H9 (cell line): ENCODE measurements at regions not wholly inside any gene's neighbourhood (a gene's known extent, or its start where the extent isn't known, plus 50 kb on each side); places are given as distances from the start of the nearest gene placed in this dataset.

ENCODE experiments used
- DNase-seq: peaks from one replicate; pipeline ENCODE4 v3.0.0-alpha.2; 2017
- H2AFZ ChIP-seq: one replicate; pipeline ENCODE4 v1.6.1; 2013; ENCODE audit warnings: mild to moderate bottlenecking, low read length, control low read depth, moderate library complexity
- H2AK5ac ChIP-seq: 2 replicates; pipeline ENCODE4 v1.6.1; 2013; ENCODE audit warnings: low read length, control low read depth, mixed read lengths; ENCODE audit not compliant: insufficient read length
- H2BK120ac ChIP-seq: one replicate; pipeline ENCODE4 v1.6.1; 2013; ENCODE audit warnings: low read depth, mild to moderate bottlenecking, low read length, control low read depth, inconsistent platforms; ENCODE audit not compliant: poor library complexity, severe bottlenecking
- H2BK12ac ChIP-seq: 2 replicates; pipeline ENCODE4 v1.6.1; 2013; ENCODE audit warnings: low read length, control low read depth, mixed read lengths, low read depth; ENCODE audit not compliant: insufficient read length
- H2BK15ac ChIP-seq: 2 replicates; pipeline ENCODE4 v1.6.1; 2013; ENCODE audit warnings: low read depth, low read length, control low read depth
- H2BK20ac ChIP-seq: one replicate; pipeline ENCODE4 v1.6.1; 2013; ENCODE audit warnings: low read depth, mild to moderate bottlenecking, low read length, control low read depth, inconsistent platforms; ENCODE audit not compliant: poor library complexity, severe bottlenecking
- H2BK5ac ChIP-seq: 2 replicates; pipeline ENCODE4 v1.6.1; 2013; ENCODE audit warnings: low read length, control low read depth, mixed read lengths; ENCODE audit not compliant: insufficient read length
- H3K14ac ChIP-seq: 2 replicates; pipeline ENCODE4 v1.6.1; 2013; ENCODE audit warnings: low read length, control low read depth; ENCODE audit not compliant: insufficient read depth
- H3K18ac ChIP-seq: 2 replicates; pipeline ENCODE4 v1.6.1; 2013; ENCODE audit warnings: low read depth, mild to moderate bottlenecking, mixed read lengths, low read length, control low read depth; ENCODE audit not compliant: insufficient read length
- H3K23ac ChIP-seq: 2 replicates; pipeline ENCODE4 v1.6.1; 2013; ENCODE audit warnings: low read length, control low read depth, mixed read lengths, low read depth; ENCODE audit not compliant: insufficient read length
- H3K23me2 ChIP-seq: 2 replicates; pipeline ENCODE4 v1.6.1; 2013; ENCODE audit warnings: low read depth, mild to moderate bottlenecking, mixed read lengths, low read length, control low read depth; ENCODE audit not compliant: insufficient read length, poor library complexity, severe bottlenecking
- H3K27ac ChIP-seq: 2 replicates; pipeline ENCODE4 v1.5.1; 2013; ENCODE audit warnings: low read length, control low read depth, mixed read lengths, low read depth; ENCODE audit not compliant: insufficient read length
- H3K27me3 ChIP-seq: 2 replicates; pipeline ENCODE4 v1.6.1; 2013; ENCODE audit warnings: low read length, control low read depth, inconsistent platforms; ENCODE audit not compliant: insufficient read depth
- H3K4ac ChIP-seq: 2 replicates; pipeline ENCODE4 v1.6.1; 2013; ENCODE audit warnings: low read depth, mild to moderate bottlenecking, control low read depth, inconsistent platforms, low read length, moderate library complexity
- H3K4me1 ChIP-seq: 2 replicates; pipeline ENCODE4 v1.6.1; 2013; ENCODE audit warnings: low read length, control low read depth, inconsistent platforms; ENCODE audit not compliant: insufficient read depth
- H3K4me2 ChIP-seq: 2 replicates; pipeline ENCODE4 v1.6.1; 2013; ENCODE audit warnings: low read length, control low read depth, mixed read lengths; ENCODE audit not compliant: insufficient read length, insufficient read depth
- H3K56ac ChIP-seq: 2 replicates; pipeline ENCODE4 v1.6.1; 2013; ENCODE audit warnings: low read depth, mild to moderate bottlenecking, mixed read lengths, low read length, control low read depth; ENCODE audit not compliant: insufficient read length
- H3K79me1 ChIP-seq: 2 replicates; pipeline ENCODE4 v1.6.1; 2013; ENCODE audit warnings: low read depth, mild to moderate bottlenecking, moderate library complexity, low read length, control low read depth, inconsistent platforms; ENCODE audit not compliant: insufficient read depth, poor library complexity, severe bottlenecking
- H3K79me2 ChIP-seq: 2 replicates; pipeline ENCODE4 v1.6.1; 2013; ENCODE audit warnings: low read length, control low read depth, inconsistent platforms; ENCODE audit not compliant: insufficient read depth
- H3K9ac ChIP-seq: 2 replicates; pipeline ENCODE4 v1.6.1; 2013; ENCODE audit warnings: low read length, control low read depth, mixed read lengths; ENCODE audit not compliant: insufficient read length; ENCODE audit errors: extremely low read depth
- H3K9me3 ChIP-seq: one replicate; pipeline ENCODE4 v1.6.1; 2013; ENCODE audit warnings: low read depth, low read length, inconsistent platforms; ENCODE audit not compliant: control insufficient read depth
- H3T11ph ChIP-seq: one replicate; pipeline ENCODE4 v1.6.1; 2013; ENCODE audit warnings: mild to moderate bottlenecking, low read length, control low read depth, inconsistent platforms
- H4K20me1 ChIP-seq: one replicate; pipeline ENCODE4 v1.6.1; 2013; ENCODE audit not compliant: control insufficient read depth, insufficient read length, insufficient read depth
- H4K5ac ChIP-seq: 2 replicates; pipeline ENCODE4 v1.6.1; 2013; ENCODE audit warnings: low read depth, mild to moderate bottlenecking, mixed read lengths, low read length, control low read depth; ENCODE audit not compliant: insufficient read length
- H4K8ac ChIP-seq: replicated peaks from 2 replicates; pipeline ENCODE4 v1.6.1; 2013; ENCODE audit warnings: low read length, control low read depth, mixed read lengths, low read depth; ENCODE audit not compliant: insufficient read length
- H4K91ac ChIP-seq: 2 replicates; pipeline ENCODE4 v1.6.1; 2013; ENCODE audit warnings: low read depth, mild to moderate bottlenecking, moderate library complexity, mixed read lengths, low read length, control low read depth; ENCODE audit not compliant: insufficient read length
- H3K27ac Mint-ChIP-seq, 3 experiments: 2 replicates in 2 of 3; 3 replicates in 1 of 3; pipeline ENCODE4 v1.8.0; 2020 to 2021; ENCODE audit warnings: mixed read lengths in 3 of 3, mild to moderate bottlenecking in 1 of 3, moderate library complexity in 1 of 3
- H3K27me3 Mint-ChIP-seq: 2 replicates; pipeline ENCODE4 v1.8.0; 2021; ENCODE audit warnings: low read depth, mild to moderate bottlenecking, moderate library complexity, mixed read lengths
- H3K36me3 Mint-ChIP-seq, 3 experiments: 2 replicates in 2 of 3; 3 replicates in 1 of 3; pipeline ENCODE4 v1.8.0; 2020 to 2021; ENCODE audit warnings: low read depth in 3 of 3, mixed read lengths in 3 of 3; ENCODE audit not compliant: insufficient read depth in 1 of 3
- H3K4me1 Mint-ChIP-seq, 2 experiments: 2 replicates each; pipeline ENCODE4 v1.8.0; 2020; ENCODE audit warnings: mixed read lengths in 2 of 2
- H3K4me3 Mint-ChIP-seq, 2 experiments: 2 replicates in 1 of 2; 3 replicates in 1 of 2; pipeline ENCODE4 v1.8.0; 2020 to 2021; ENCODE audit warnings: mild to moderate bottlenecking in 2 of 2, mixed read lengths in 2 of 2, moderate library complexity in 1 of 2
- H3K9me3 Mint-ChIP-seq, 2 experiments: 2 replicates in 1 of 2; 3 replicates in 1 of 2; pipeline ENCODE4 v1.8.0; 2020; ENCODE audit warnings: mild to moderate bottlenecking in 2 of 2, mixed read lengths in 2 of 2, moderate library complexity in 1 of 2
- CTCF ChIP-seq: fragments of 200-600 bp; sonication (generic); conservative IDR thresholded peaks from 3 replicates; pipeline ENCODE4 v1.8.0; 2021; ENCODE audit warnings: antibody characterized with exemption, mild to moderate bottlenecking
- WGBS: extraction: QIAGEN DNeasy Blood & Tissue Kit; methylation state at CpG from one replicate; pipeline ENCODE4 v1.1.7; 2013; ENCODE audit warnings: missing lambda C conversion rate, low lambda C conversion rate, mixed read lengths; ENCODE audit not compliant: insufficient read length; ENCODE audit errors: extremely low coverage; 5-methylcytosine and 5-hydroxymethylcytosine counted together

GRCh38 chr22:49357661-49358440 is 469.8 kb downstream of the BRD1 start:
- no peak overlapping the region for H2BK15ac ChIP-seq
- H4K20me1 ChIP-seq, result no peaks in the 10 kb centered on the region
- no peak for DNase-seq
- Mint-ChIP-seq H3K27me3 (peaks cover 8% of the 10 kb centered on the region), H3K27ac (no peak overlapping the region), H3K9me3 (no peaks in the 10 kb centered on the region), H3K36me3 (no peaks in the 10 kb centered on the region; a peak in 1 of 7 replicates), H3K4me3 (no peak overlapping the region), H3K4me1 (peaks cover 6 to 9% of the 10 kb centered on the region in 2 experiments; a peak in 3 of 4 replicates)
- no peak overlapping the region for H2AK5ac ChIP-seq
- H3K4me2 ChIP-seq, result no peak overlapping the region
- H3K79me2 ChIP-seq, result no peaks in the 10 kb centered on the region
- WGBS, result no CpG with 5 or more reads among the region's 20 CpGs
- H3K4ac ChIP-seq, result no peak overlapping the region
- no peak overlapping the region for H3K27ac ChIP-seq
- H3K23me2 ChIP-seq, result no peaks in the 10 kb centered on the region
- H3K9me3 ChIP-seq, result no peaks in the 10 kb centered on the region
- no peak overlapping the region for H4K8ac ChIP-seq
- no peak overlapping the region for H3T11ph ChIP-seq
- H3K14ac ChIP-seq, result no peak overlapping the region
- H2BK20ac ChIP-seq, result no peak overlapping the region
- H2AFZ ChIP-seq, result no peak overlapping the region
- no peak overlapping the region for H2BK120ac ChIP-seq
- no peak overlapping the region for H2BK5ac ChIP-seq
- H3K56ac ChIP-seq, result no peak overlapping the region
- no peak overlapping the region for H3K18ac ChIP-seq
- H3K27me3 ChIP-seq, result no peaks in the 10 kb centered on the region
- H3K4me1 ChIP-seq, result no peaks in the 10 kb centered on the region
- H4K5ac ChIP-seq, result no peak overlapping the region
- no peak for TF ChIP-seq CTCF
- no peak overlapping the region for H2BK12ac ChIP-seq
- H4K91ac ChIP-seq, result no peak overlapping the region
- no peaks in the 10 kb centered on the region for H3K79me1 ChIP-seq
- no peak overlapping the region for H3K9ac ChIP-seq
- no peak overlapping the region for H3K23ac ChIP-seq
